Neural cell (in vitro differentiated cells): ENCODE measurements at regions not wholly inside any gene's neighbourhood (a gene's known extent, or its start where the extent isn't known, plus 50 kb on each side); places are given as distances from the start of the nearest gene placed in this dataset.

Experiments used
- H2AFZ ChIP-seq: fragments of 200-600, 300-800 bp; sonication (generic), shearing (Covaris generic); 2 replicates; pipeline ENCODE4 v1.6.0; 2014; ENCODE audit warnings: low read depth, mild to moderate bottlenecking, antibody characterized with exemption, low read length, moderate library complexity
- H3F3A ChIP-seq: fragments of 200-600 bp; shearing (Covaris generic); 2 replicates; pipeline ENCODE4 v1.6.1; 2016; ENCODE audit warnings: mild to moderate bottlenecking, moderate library complexity, mixed read lengths, antibody characterized with exemption, low read length; ENCODE audit not compliant: insufficient read depth, poor library complexity, severe bottlenecking
- H3K27ac ChIP-seq: fragments of 200-600, 300-800 bp; sonication (generic), shearing (Covaris generic); 2 replicates; pipeline ENCODE4 v1.5.1; 2014; ENCODE audit warnings: mild to moderate bottlenecking, low read length, moderate library complexity
- H3K27me3 ChIP-seq: fragments of 300-800, 200-600 bp; sonication (generic), shearing (Covaris generic); 2 replicates; pipeline ENCODE4 v1.6.0; 2014; ENCODE audit warnings: mild to moderate bottlenecking, low read depth, low read length, moderate library complexity; ENCODE audit not compliant: insufficient read depth
- H3K36me3 ChIP-seq: fragments of 300-800, 200-600 bp; sonication (generic), shearing (Covaris generic); 2 replicates; pipeline ENCODE4 v1.5.1; 2014; ENCODE audit warnings: mild to moderate bottlenecking, antibody characterized with exemption, low read length, moderate library complexity; ENCODE audit not compliant: insufficient read depth
- H3K4me2 ChIP-seq: fragments of 300-800, 200-600 bp; sonication (generic), shearing (Covaris generic); 2 replicates; pipeline ENCODE4 v1.6.0; 2014; ENCODE audit warnings: mild to moderate bottlenecking, low read length
- H3K4me3 ChIP-seq: fragments of 300-800, 200-600 bp; sonication (generic), shearing (Covaris generic); 2 replicates; pipeline ENCODE4 v1.5.1; 2014; ENCODE audit warnings: mild to moderate bottlenecking, low read length, moderate library complexity
- H3K79me2 ChIP-seq: fragments of 200-600 bp; shearing (Covaris generic); replicated peaks from 2 replicates; pipeline ENCODE4 v1.6.0; 2014; ENCODE audit warnings: mild to moderate bottlenecking, low read length, moderate library complexity; ENCODE audit not compliant: insufficient read depth
- H3K9ac ChIP-seq: fragments of 300-800, 200-600 bp; sonication (generic), shearing (Covaris generic); 2 replicates; pipeline ENCODE4 v1.6.1; 2016; ENCODE audit warnings: mild to moderate bottlenecking, low read length, mixed read lengths
- H3K9me2 ChIP-seq: fragments of 200-600 bp; shearing (Covaris generic); 2 replicates; pipeline ENCODE4 v1.6.1; 2016; ENCODE audit warnings: mild to moderate bottlenecking, low read length, mixed read lengths; ENCODE audit not compliant: insufficient read depth
- H3K9me3 ChIP-seq: fragments of 200-600, 300-800 bp; sonication (generic), shearing (Covaris generic); 2 replicates; pipeline ENCODE4 v1.6.1; 2016; ENCODE audit warnings: mild to moderate bottlenecking, mixed run types, low read length, moderate library complexity, mixed read lengths
- H4K20me1 ChIP-seq: fragments of 200-600 bp; shearing (Covaris generic); 2 replicates; pipeline ENCODE4 v1.6.1; 2016; ENCODE audit warnings: mild to moderate bottlenecking, mixed run types; ENCODE audit not compliant: insufficient read depth
- EP300 ChIP-seq: fragments of 450-650 bp; conservative IDR thresholded peaks from 2 replicates; pipeline ENCODE4 v1.6.1; 2014; ENCODE audit warnings: antibody characterized with exemption, mild to moderate bottlenecking, moderate library complexity; ENCODE audit not compliant: poor library complexity, severe bottlenecking
- EZH2 ChIP-seq: fragments of 200-600, 300-800 bp; shearing (Covaris generic), sonication (generic); IDR thresholded peaks from 2 replicates; pipeline ENCODE4 v1.6.1; 2014; ENCODE audit warnings: antibody characterized with exemption, low read length, borderline replicate concordance, mild to moderate bottlenecking; ENCODE audit not compliant: insufficient read depth, poor library complexity, severe bottlenecking
- MXI1 ChIP-seq: fragments of 450-650 bp; conservative IDR thresholded peaks from 2 replicates; pipeline ENCODE4 v1.6.1; 2014; ENCODE audit warnings: antibody characterized with exemption, mild to moderate bottlenecking; ENCODE audit not compliant: poor library complexity, severe bottlenecking
- POLR2AphosphoS5 ChIP-seq: IDR thresholded peaks from 2 replicates; pipeline ENCODE4 v1.6.1; 2012
- RAD21 ChIP-seq: fragments of 450-650 bp; conservative IDR thresholded peaks from 2 replicates; pipeline ENCODE4 v1.6.1; 2014; ENCODE audit warnings: antibody characterized with exemption, mild to moderate bottlenecking, moderate library complexity
- SMC3 ChIP-seq: fragments of 450-650 bp; conservative IDR thresholded peaks from 2 replicates; pipeline ENCODE4 v1.6.1; 2014; ENCODE audit warnings: antibody characterized with exemption, mild to moderate bottlenecking, moderate library complexity; ENCODE audit not compliant: poor library complexity
- TAF1 ChIP-seq: IDR thresholded peaks from 2 replicates; pipeline ENCODE4 v1.6.1; 2012; ENCODE audit warnings: low read depth
- TF ChIP-seq, protein P1 (sequence below): IDR thresholded peaks from 2 replicates; pipeline ENCODE4 v1.6.1; 2012; ENCODE audit warnings: borderline replicate concordance
- TF ChIP-seq, protein P2 (sequence below): fragments of 450-650 bp; IDR thresholded peaks from 2 replicates; pipeline ENCODE4 v1.5.1; 2014; ENCODE audit warnings: antibody characterized with exemption, mild to moderate bottlenecking, moderate library complexity; ENCODE audit not compliant: poor library complexity, severe bottlenecking

DNA sequence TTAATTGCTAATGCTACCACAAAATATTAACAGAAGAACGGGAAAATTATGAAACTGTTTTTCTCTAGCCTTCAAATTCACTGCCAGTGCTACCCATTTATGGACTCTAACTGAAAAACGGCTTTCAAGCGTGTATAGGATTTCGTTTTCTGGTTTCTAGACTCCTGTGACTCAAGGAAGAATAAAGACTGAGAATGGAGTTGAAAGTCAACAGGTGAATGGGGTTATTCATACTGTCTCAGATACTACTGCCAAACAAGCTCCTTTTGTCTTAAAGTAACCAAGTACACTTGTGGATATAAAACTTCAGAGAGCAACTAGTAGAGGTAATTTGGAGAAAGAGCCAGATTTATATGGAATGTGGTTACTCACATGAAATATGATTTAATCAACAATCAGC lies 251.1 kb upstream of the ITM2A start:
- Histone ChIP-seq H3K9me3 (no peaks in the 10 kb centered on the region), H4K20me1 (no peaks in the 10 kb centered on the region), H3K4me3 (no peak overlapping the region), H3K9ac (no peak overlapping the region), H3K79me2 (no peaks in the 10 kb centered on the region), H3K27me3 (no peaks in the 10 kb centered on the region), H3F3A (no peaks in the 10 kb centered on the region), H2AFZ (no peak overlapping the region), H3K36me3 (no peaks in the 10 kb centered on the region), H3K27ac (no peak overlapping the region), H3K4me2 (no peak overlapping the region), H3K9me2 (no peaks in the 10 kb centered on the region)
- TF ChIP-seq EZH2 (no peak), RAD21 (no peak), MXI1 (no peak), EP300 (no peak), POLR2AphosphoS5 (no peak), SMC3 (no peak), TAF1 (no peak)
- TF ChIP-seq, protein P1, sequence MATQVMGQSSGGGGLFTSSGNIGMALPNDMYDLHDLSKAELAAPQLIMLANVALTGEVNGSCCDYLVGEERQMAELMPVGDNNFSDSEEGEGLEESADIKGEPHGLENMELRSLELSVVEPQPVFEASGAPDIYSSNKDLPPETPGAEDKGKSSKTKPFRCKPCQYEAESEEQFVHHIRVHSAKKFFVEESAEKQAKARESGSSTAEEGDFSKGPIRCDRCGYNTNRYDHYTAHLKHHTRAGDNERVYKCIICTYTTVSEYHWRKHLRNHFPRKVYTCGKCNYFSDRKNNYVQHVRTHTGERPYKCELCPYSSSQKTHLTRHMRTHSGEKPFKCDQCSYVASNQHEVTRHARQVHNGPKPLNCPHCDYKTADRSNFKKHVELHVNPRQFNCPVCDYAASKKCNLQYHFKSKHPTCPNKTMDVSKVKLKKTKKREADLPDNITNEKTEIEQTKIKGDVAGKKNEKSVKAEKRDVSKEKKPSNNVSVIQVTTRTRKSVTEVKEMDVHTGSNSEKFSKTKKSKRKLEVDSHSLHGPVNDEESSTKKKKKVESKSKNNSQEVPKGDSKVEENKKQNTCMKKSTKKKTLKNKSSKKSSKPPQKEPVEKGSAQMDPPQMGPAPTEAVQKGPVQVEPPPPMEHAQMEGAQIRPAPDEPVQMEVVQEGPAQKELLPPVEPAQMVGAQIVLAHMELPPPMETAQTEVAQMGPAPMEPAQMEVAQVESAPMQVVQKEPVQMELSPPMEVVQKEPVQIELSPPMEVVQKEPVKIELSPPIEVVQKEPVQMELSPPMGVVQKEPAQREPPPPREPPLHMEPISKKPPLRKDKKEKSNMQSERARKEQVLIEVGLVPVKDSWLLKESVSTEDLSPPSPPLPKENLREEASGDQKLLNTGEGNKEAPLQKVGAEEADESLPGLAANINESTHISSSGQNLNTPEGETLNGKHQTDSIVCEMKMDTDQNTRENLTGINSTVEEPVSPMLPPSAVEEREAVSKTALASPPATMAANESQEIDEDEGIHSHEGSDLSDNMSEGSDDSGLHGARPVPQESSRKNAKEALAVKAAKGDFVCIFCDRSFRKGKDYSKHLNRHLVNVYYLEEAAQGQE: no peak
- TF ChIP-seq, protein P2, sequence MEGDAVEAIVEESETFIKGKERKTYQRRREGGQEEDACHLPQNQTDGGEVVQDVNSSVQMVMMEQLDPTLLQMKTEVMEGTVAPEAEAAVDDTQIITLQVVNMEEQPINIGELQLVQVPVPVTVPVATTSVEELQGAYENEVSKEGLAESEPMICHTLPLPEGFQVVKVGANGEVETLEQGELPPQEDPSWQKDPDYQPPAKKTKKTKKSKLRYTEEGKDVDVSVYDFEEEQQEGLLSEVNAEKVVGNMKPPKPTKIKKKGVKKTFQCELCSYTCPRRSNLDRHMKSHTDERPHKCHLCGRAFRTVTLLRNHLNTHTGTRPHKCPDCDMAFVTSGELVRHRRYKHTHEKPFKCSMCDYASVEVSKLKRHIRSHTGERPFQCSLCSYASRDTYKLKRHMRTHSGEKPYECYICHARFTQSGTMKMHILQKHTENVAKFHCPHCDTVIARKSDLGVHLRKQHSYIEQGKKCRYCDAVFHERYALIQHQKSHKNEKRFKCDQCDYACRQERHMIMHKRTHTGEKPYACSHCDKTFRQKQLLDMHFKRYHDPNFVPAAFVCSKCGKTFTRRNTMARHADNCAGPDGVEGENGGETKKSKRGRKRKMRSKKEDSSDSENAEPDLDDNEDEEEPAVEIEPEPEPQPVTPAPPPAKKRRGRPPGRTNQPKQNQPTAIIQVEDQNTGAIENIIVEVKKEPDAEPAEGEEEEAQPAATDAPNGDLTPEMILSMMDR: no peak

- Histone ChIP-seq H3K9me3 (no peaks in the 10 kb centered on the region), H3K9ac (no peak overlapping the region), H3K79me2 (no peaks in the 10 kb centered on the region), H3K9me2 (no peaks in the 10 kb centered on the region), H3F3A (no peaks in the 10 kb centered on the region), H4K20me1 (no peaks in the 10 kb centered on the region), H3K27me3 (no peaks in the 10 kb centered on the region), H3K4me2 (no peak overlapping the region), H3K36me3 (no peaks in the 10 kb centered on the region), H3K4me3 (no peak overlapping the region), H3K27ac (no peak overlapping the region), H2AFZ (no peak overlapping the region)
- TF ChIP-seq, protein P1: no peak
- TF ChIP-seq EZH2: no peak
- no peak for TF ChIP-seq MXI1
- TF ChIP-seq RAD21: no peak
- TF ChIP-seq POLR2AphosphoS5: no peak
- TF ChIP-seq SMC3: no peak
- no peak for TF ChIP-seq EP300
- TF ChIP-seq TAF1: no peak
- TF ChIP-seq, protein P2: no peak
Measured at GRCh38 chrX:79604364-79604763, 237.2 kb upstream of the ITM2A start.
